ENCODE measurements at regions not wholly inside any gene's neighbourhood (a gene's known extent, or its start where the extent isn't known, plus 50 kb on each side); places are given as distances from the start of the nearest gene placed in this dataset.

- DNase-seq: no peak
Measured at GRCh38 chr2:63786471-63786870, 55.2 kb upstream of the UGP2 start.

DNA sequence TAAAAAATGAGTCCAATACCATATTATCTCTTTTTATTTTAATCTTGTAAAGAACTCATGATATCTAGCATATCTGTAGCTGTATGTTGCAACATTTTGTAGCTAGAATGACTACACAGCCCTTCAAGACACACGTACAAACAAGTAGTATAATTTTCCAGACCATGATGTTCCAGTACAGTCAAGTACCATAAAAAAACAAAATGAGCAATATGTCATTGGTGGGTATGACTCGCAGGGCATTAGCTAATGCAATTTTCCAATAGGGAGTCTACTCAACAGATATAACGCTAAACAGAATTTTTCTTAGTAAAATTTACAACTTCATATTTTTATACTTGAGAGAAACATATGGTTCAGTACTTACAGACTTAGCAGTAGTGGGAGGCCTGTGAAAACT is 53.6 kb upstream of the UGP2 start:
- DNase-seq: no peak

GRCh38 chr2:63789338-63790020 is 52.2 kb upstream of the UGP2 start:
- DNase-seq: no peak

DNA sequence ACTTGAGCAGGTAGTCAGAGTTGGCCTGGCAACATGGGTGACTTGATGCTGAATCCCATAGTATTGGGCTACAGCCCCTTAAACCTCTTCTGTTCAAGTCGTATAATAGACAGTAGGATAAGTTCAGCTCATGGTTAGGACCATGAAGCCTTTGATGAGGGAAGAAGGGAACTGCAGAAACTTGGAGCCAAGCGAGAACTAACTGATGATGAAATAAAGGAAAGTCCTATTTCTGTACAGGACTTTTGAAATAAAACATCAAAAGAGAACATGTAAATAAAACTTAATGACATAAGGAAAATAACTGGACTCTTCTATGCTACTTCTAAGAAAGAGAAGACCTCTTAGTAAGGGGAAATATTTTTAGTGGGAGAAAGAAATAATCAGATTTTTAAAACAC is 51.2 kb upstream of the UGP2 start:
- no peak for DNase-seq

GRCh38 chr2:63790906-63791305 is 50.8 kb upstream of the UGP2 start:
- no peak for DNase-seq

GRCh38 chr2:63791387-63791786 is 50.3 kb upstream of the UGP2 start:
- DNase-seq: no peak

All from activated CD4-positive, alpha-beta T cell treated with anti-CD3 and anti-CD28 coated beads for 48 hours (primary cell).